A673 (cell line): ENCODE measurements at regions not wholly inside any gene's neighbourhood (a gene's known extent, or its start where the extent isn't known, plus 50 kb on each side); places are given as distances from the start of the nearest gene placed in this dataset.

ENCODE experiments used
- BruUV-seq: library from RNA; stranded (reverse); fragments of 400-500 nt; replicated peaks from 2 replicates; lab custom pipeline; 2021; lab: Mats Ljungman, UMichigan
- CTCF ChIA-PET: fragments of 300-600 bp; sonication (Branson Sonifier 250); formaldehyde crosslinking; loops from one replicate; lab custom pipeline; 2022; ENCODE audit warnings: antibody characterized with exemption; lab: Charles Lee
- POLR2A ChIA-PET: fragments of 300-600 bp; sonication (Branson Sonifier 250); formaldehyde crosslinking; loops from one replicate; lab custom pipeline; 2022; ENCODE audit warnings: antibody characterized with exemption; ENCODE audit not compliant: low non-redundant PET; lab: Charles Lee
- DNase-seq: peaks from one replicate; pipeline ENCODE4 v3.0.0-alpha.2; 2015; ENCODE audit warnings: low spot score
- H3K27ac ChIP-seq: fragments of 200-600 bp; sonication (generic); 2 replicates; pipeline ENCODE4 v1.5.1; 2016; ENCODE audit warnings: mixed run types, low read depth, mild to moderate bottlenecking, mixed read lengths, antibody characterized with exemption, low read length; ENCODE audit not compliant: poor library complexity, severe bottlenecking
- H3K27me3 ChIP-seq: fragments of 200-600 bp; sonication (generic); replicated peaks from 2 replicates; pipeline ENCODE4 v1.6.1; 2017; ENCODE audit warnings: mixed run types, low read depth, mild to moderate bottlenecking, mixed read lengths, antibody characterized with exemption, low read length; ENCODE audit not compliant: insufficient read depth, poor library complexity
- H3K36me3 ChIP-seq: fragments of 200-600 bp; sonication (generic); 2 replicates; pipeline ENCODE4 v1.6.1; 2016; ENCODE audit warnings: mixed run types, mild to moderate bottlenecking, mixed read lengths, antibody characterized with exemption, low read length; ENCODE audit not compliant: insufficient read depth, poor library complexity, severe bottlenecking
- H3K4me1 ChIP-seq: fragments of 200-600 bp; sonication (generic); 2 replicates; pipeline ENCODE4 v1.6.1; 2017; ENCODE audit warnings: mixed run types, mild to moderate bottlenecking, mixed read lengths, antibody characterized with exemption, low read length; ENCODE audit not compliant: insufficient read depth, poor library complexity, severe bottlenecking
- H3K4me3 ChIP-seq: fragments of 200-600 bp; sonication (generic); 2 replicates; pipeline ENCODE4 v1.5.1; 2016; ENCODE audit warnings: low read depth, mixed run types, mild to moderate bottlenecking, mixed read lengths, low read length; ENCODE audit not compliant: poor library complexity, severe bottlenecking
- H3K9me3 ChIP-seq: fragments of 200-600 bp; sonication (generic); 2 replicates; pipeline ENCODE4 v1.6.1; 2016; ENCODE audit warnings: mixed run types, low read depth, mild to moderate bottlenecking, mixed read lengths, antibody characterized with exemption, low read length; ENCODE audit not compliant: poor library complexity, severe bottlenecking
- CTCF ChIP-seq: fragments of 300-800, 200-600 bp; sonication (generic); conservative IDR thresholded peaks from 2 replicates; pipeline ENCODE4 v1.5.1; 2017; ENCODE audit warnings: low read depth, mild to moderate bottlenecking, antibody characterized with exemption, low read length, moderate library complexity, mixed read lengths
- EZH2 ChIP-seq: fragments of 200-600 bp; sonication (generic); IDR thresholded peaks from 2 replicates; pipeline ENCODE4 v1.6.1; 2017; ENCODE audit warnings: borderline replicate concordance, low read depth, mild to moderate bottlenecking, mixed read lengths, antibody characterized with exemption, low read length; ENCODE audit not compliant: poor library complexity, severe bottlenecking
- intact Hi-C: fragments of 100-400 bp; cut with micrococcal nuclease; formaldehyde crosslinking; loops from one replicate; pipeline ENCODE4 v1.10.0; 2022; ENCODE audit not compliant: unreplicated experiment

GRCh38 chr2:123916051-123916450 is 109.0 kb upstream of the CNTNAP5 start:
- no peak for TF ChIP-seq CTCF
- no peak for TF ChIP-seq EZH2
- CTCF ChIA-PET, result no interaction called here
- no TSS peak for BruUV-seq
- H3K4me1 ChIP-seq, result no peaks in the 10 kb centered on the region
- POLR2A ChIA-PET, result no interaction called here
- H3K27me3 ChIP-seq, result no peaks in the 10 kb centered on the region
- H3K36me3 ChIP-seq, result no peaks in the 10 kb centered on the region
- intact Hi-C loops, result no loop called here
- no peaks in the 10 kb centered on the region for H3K9me3 ChIP-seq
- no peak for DNase-seq
- H3K4me3 ChIP-seq, result no peak overlapping the region
- no peak overlapping the region for H3K27ac ChIP-seq

- Histone ChIP-seq H3K4me3 (no peak overlapping the region), H3K27ac (no peak overlapping the region), H3K4me1 (no peaks in the 10 kb centered on the region), H3K36me3 (no peaks in the 10 kb centered on the region), H3K9me3 (no peaks in the 10 kb centered on the region), H3K27me3 (no peaks in the 10 kb centered on the region)
- intact Hi-C loops, result no loop called here
- no TSS peak for BruUV-seq
- ChIA-PET CTCF (no interaction called here), POLR2A (no interaction called here)
- TF ChIP-seq CTCF (no peak), EZH2 (no peak)
- DNase-seq, result no peak
Observed at GRCh38 chr2:123916531-123916930, 108.6 kb upstream of the CNTNAP5 start.

GRCh38 chr2:123917241-123917640 is 107.8 kb upstream of the CNTNAP5 start:
- DNase-seq, result no peak
- no TSS peak for BruUV-seq
- CTCF ChIA-PET, result no interaction called here
- Histone ChIP-seq H3K27me3 (no peaks in the 10 kb centered on the region), H3K4me3 (no peak overlapping the region), H3K9me3 (no peaks in the 10 kb centered on the region), H3K4me1 (no peaks in the 10 kb centered on the region), H3K27ac (no peak overlapping the region), H3K36me3 (no peaks in the 10 kb centered on the region)
- POLR2A ChIA-PET, result no interaction called here
- TF ChIP-seq EZH2, result no peak
- TF ChIP-seq CTCF, result no peak
- intact Hi-C loops, result no loop called here
